IMR-90 (cell line): ENCODE measurements at regions not wholly inside any gene's neighbourhood (a gene's known extent, or its start where the extent isn't known, plus 50 kb on each side); places are given as distances from the start of the nearest gene placed in this dataset.

ENCODE experiments used
- ATAC-seq: fragments of 200-7000 bp; cut with Tn5 transposase; 2 replicates; pipeline ENCODE4 v1.9.1; 2020; ENCODE audit warnings: low read depth, mild to moderate bottlenecking, moderate library complexity
- BruUV-seq: library from RNA; stranded (reverse); fragments of 400-500 nt; replicated peaks from 2 replicates; lab custom pipeline; 2021; lab: Mats Ljungman, UMichigan
- CTCF ChIA-PET: fragments of 300-600 bp; formaldehyde crosslinking; extraction: SDS; loops from one replicate; lab custom pipeline; 2021; ENCODE audit warnings: antibody characterized with exemption; lab: Yijun Ruan, JAX
- POLR2A ChIA-PET: fragments of 300-600 bp; sonication (Branson Sonifier 250); formaldehyde crosslinking; loops from one replicate; lab custom pipeline; 2022; ENCODE audit warnings: antibody characterized with exemption; ENCODE audit not compliant: unreplicated experiment; lab: Charles Lee
- DNase-seq: peaks from one replicate; pipeline ENCODE4 v3.0.0; 2013
- H2AFZ ChIP-seq: replicated peaks from 2 replicates; pipeline ENCODE3; 2013; ENCODE audit warnings: low read length, mild to moderate bottlenecking; ENCODE audit not compliant: poor library complexity
- H2AK5ac ChIP-seq: 2 replicates; pipeline ENCODE4 v1.6.1; 2013; ENCODE audit warnings: low read depth, low read length, inconsistent platforms
- H2AK9ac ChIP-seq: replicated peaks from 2 replicates; pipeline ENCODE3; 2013; ENCODE audit warnings: mild to moderate bottlenecking, low read depth, low read length, moderate library complexity; ENCODE audit not compliant: poor library complexity
- H2BK120ac ChIP-seq: 2 replicates; pipeline ENCODE4 v1.6.1; 2013; ENCODE audit warnings: low read depth, low read length, inconsistent platforms
- H2BK15ac ChIP-seq: 3 replicates; pipeline ENCODE4 v1.6.1; 2013; ENCODE audit warnings: low read depth, low read length, inconsistent platforms
- H2BK20ac ChIP-seq: 2 replicates; pipeline ENCODE4 v1.6.1; 2013; ENCODE audit warnings: low read depth, mild to moderate bottlenecking, inconsistent platforms, low read length, moderate library complexity
- H2BK5ac ChIP-seq: 2 replicates; pipeline ENCODE4 v1.6.1; 2013; ENCODE audit warnings: mild to moderate bottlenecking, low read depth, low read length, inconsistent platforms; ENCODE audit not compliant: poor library complexity, severe bottlenecking
- H3K14ac ChIP-seq: replicated peaks from 2 replicates; pipeline ENCODE4 v1.6.1; 2013; ENCODE audit warnings: low read depth, low read length, inconsistent platforms
- H3K18ac ChIP-seq: 2 replicates; pipeline ENCODE4 v1.6.1; 2013; ENCODE audit warnings: low read depth, low read length, control low read depth
- H3K23ac ChIP-seq: 2 replicates; pipeline ENCODE4 v1.6.1; 2013; ENCODE audit warnings: low read depth, low read length, inconsistent platforms
- H3K27ac ChIP-seq: 2 replicates; pipeline ENCODE4 v1.5.1; 2013; ENCODE audit warnings: mild to moderate bottlenecking, control low read depth, low read length; ENCODE audit not compliant: insufficient read depth
- H3K27me3 ChIP-seq: 2 replicates; pipeline ENCODE4 v1.6.1; 2013; ENCODE audit warnings: low read length; ENCODE audit not compliant: control insufficient read depth, insufficient read depth
- H3K36me3 ChIP-seq: 2 replicates; pipeline ENCODE4 v1.6.1; 2013; ENCODE audit warnings: low read length, mixed read lengths; ENCODE audit not compliant: control insufficient read depth, insufficient read depth
- H3K4ac ChIP-seq: 2 replicates; pipeline ENCODE4 v1.6.1; 2013; ENCODE audit warnings: low read depth, low read length, inconsistent platforms
- H3K4me1 ChIP-seq: 2 replicates; pipeline ENCODE4 v1.6.1; 2013; ENCODE audit warnings: low read length, mixed read lengths; ENCODE audit not compliant: control insufficient read depth, insufficient read depth
- H3K4me2 ChIP-seq: 2 replicates; pipeline ENCODE4 v1.6.1; 2013; ENCODE audit warnings: low read depth, mild to moderate bottlenecking, control low read depth, low read length, moderate library complexity
- H3K4me3 ChIP-seq: 2 replicates; pipeline ENCODE4 v1.5.1; 2013; ENCODE audit warnings: low read depth, mild to moderate bottlenecking, control low read depth, low read length, moderate library complexity; ENCODE audit not compliant: insufficient read depth
- H3K56ac ChIP-seq: 2 replicates; pipeline ENCODE4 v1.6.1; 2013; ENCODE audit warnings: low read length, inconsistent platforms; ENCODE audit not compliant: insufficient read depth; ENCODE audit errors: extremely low read depth
- H3K79me1 ChIP-seq, 2 experiments: 2 replicates each; pipeline ENCODE4 v1.6.1; 2013; ENCODE audit warnings: low read length in 2 of 2, inconsistent platforms in 1 of 2, low read depth in 1 of 2
- H3K9ac ChIP-seq: 2 replicates; pipeline ENCODE4 v1.6.1; 2013; ENCODE audit warnings: low read depth, low read length, control low read depth
- H3K9me1 ChIP-seq: 2 replicates; pipeline ENCODE4 v1.6.1; 2013; ENCODE audit warnings: low read length, inconsistent platforms; ENCODE audit not compliant: insufficient read depth
- H3K9me3 ChIP-seq: 2 replicates; pipeline ENCODE4 v1.6.1; 2013; ENCODE audit warnings: low read length; ENCODE audit not compliant: control insufficient read depth, insufficient read depth
- H4K20me1 ChIP-seq: 2 replicates; pipeline ENCODE4 v1.6.1; 2013; ENCODE audit warnings: low read length, inconsistent platforms; ENCODE audit not compliant: insufficient read depth
- H4K5ac ChIP-seq: 2 replicates; pipeline ENCODE4 v1.6.1; 2013; ENCODE audit warnings: mild to moderate bottlenecking, low read depth, low read length, control low read depth
- H4K8ac ChIP-seq, 2 experiments: 2 replicates each; pipeline ENCODE4 v1.6.1; 2013; ENCODE audit warnings: low read depth in 2 of 2, low read length in 2 of 2, control low read depth in 1 of 2, inconsistent platforms in 1 of 2
- H4K91ac ChIP-seq: 2 replicates; pipeline ENCODE4 v1.6.1; 2013; ENCODE audit warnings: low read depth, low read length, inconsistent platforms; ENCODE audit not compliant: insufficient read depth
- FOS ChIP-seq: fragments of 150-350 bp; IDR thresholded peaks from 2 replicates; pipeline ENCODE4 v1.6.1; 2016; ENCODE audit warnings: low read depth, low read length
- RFX5 ChIP-seq: IDR thresholded peaks from 2 replicates; pipeline ENCODE4 v1.8.0; 2012; ENCODE audit warnings: low read depth, mild to moderate bottlenecking, low read length, moderate library complexity
- WGBS, 2 experiments: methylation state at CpG; one replicate each; pipeline versions ENCODE4 v1.1.5 to v1.1.7; 2013; ENCODE audit warnings: missing lambda C conversion rate in 2 of 2; ENCODE audit not compliant: insufficient read length in 1 of 2; ENCODE audit errors: extremely low coverage in 2 of 2; 5-methylcytosine and 5-hydroxymethylcytosine counted together
- dilution Hi-C: fragments of 300-500 bp; cut with HindIII; formaldehyde crosslinking; loops from one replicate; pipeline ENCODE4 v1.14.3; 2018; ENCODE audit warnings: low sequenced_read_pairs; ENCODE audit not compliant: unreplicated experiment
- in situ Hi-C: fragments of 300-500 bp; cut with MboI; formaldehyde crosslinking; loops from 3 replicates; pipeline ENCODE4 v1.14.3; 2019; ENCODE audit warnings: low sequenced_read_pairs, inconsistent platforms, mixed read lengths
- intact Hi-C: fragments of 100-400 bp; cut with micrococcal nuclease; formaldehyde crosslinking; loops from 2 replicates; pipeline ENCODE4 v1.10.0; 2022
- TF ChIP-seq, protein P1 (sequence below): fragments of 150-350 bp; IDR thresholded peaks from 2 replicates; pipeline ENCODE4 v1.6.1; 2016; ENCODE audit warnings: low read depth, mild to moderate bottlenecking, low read length, moderate library complexity, borderline replicate concordance
- TF ChIP-seq, protein P2 (sequence below): conservative IDR thresholded peaks from 2 replicates; pipeline ENCODE4 v1.5.1; 2012; ENCODE audit warnings: mild to moderate bottlenecking, low read depth, low read length, improper control_type of control experiment

DNA sequence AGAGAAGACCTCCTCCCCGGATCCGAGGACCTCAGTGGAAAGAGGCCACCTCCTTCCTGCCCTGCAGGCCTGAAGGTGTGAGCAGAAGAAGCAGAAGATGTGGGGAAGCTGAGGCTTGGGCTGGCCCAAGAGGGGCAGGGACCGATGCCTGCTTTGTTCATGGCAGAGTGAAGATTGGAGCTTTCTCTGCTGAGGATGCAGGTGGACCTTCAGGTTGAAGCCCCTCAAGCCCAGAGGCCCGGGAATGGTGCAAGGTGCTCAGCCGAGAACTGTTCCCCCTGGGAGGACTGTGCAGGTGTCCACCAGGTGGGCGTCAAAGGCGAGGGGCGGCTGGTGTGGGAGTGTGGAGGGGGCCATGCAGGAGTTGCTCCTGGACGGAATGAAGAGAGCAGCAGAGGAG lies 277.9 kb upstream of the IRX2 start:
- no peak overlapping the region for H2BK5ac ChIP-seq
- no peak overlapping the region for H3K27ac ChIP-seq
- no peak overlapping the region for H3K18ac ChIP-seq
- no peak overlapping the region for H3K4ac ChIP-seq
- H4K20me1 ChIP-seq, result no peaks in the 10 kb centered on the region
- intact Hi-C loops, result no loop called here
- no peak overlapping the region for H3K56ac ChIP-seq
- no peak overlapping the region for H3K14ac ChIP-seq
- peaks cover 44% of the 10 kb centered on the region for H3K9me3 ChIP-seq
- no peak for ATAC-seq
- no peaks in the 10 kb centered on the region for H3K9me1 ChIP-seq
- no peak overlapping the region for H2AFZ ChIP-seq
- no peak overlapping the region for H2BK20ac ChIP-seq
- TF ChIP-seq, protein P1, sequence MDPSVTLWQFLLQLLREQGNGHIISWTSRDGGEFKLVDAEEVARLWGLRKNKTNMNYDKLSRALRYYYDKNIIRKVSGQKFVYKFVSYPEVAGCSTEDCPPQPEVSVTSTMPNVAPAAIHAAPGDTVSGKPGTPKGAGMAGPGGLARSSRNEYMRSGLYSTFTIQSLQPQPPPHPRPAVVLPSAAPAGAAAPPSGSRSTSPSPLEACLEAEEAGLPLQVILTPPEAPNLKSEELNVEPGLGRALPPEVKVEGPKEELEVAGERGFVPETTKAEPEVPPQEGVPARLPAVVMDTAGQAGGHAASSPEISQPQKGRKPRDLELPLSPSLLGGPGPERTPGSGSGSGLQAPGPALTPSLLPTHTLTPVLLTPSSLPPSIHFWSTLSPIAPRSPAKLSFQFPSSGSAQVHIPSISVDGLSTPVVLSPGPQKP, result no peak
- no peak for TF ChIP-seq RFX5
- no peak for TF ChIP-seq FOS
- TF ChIP-seq, protein P2, sequence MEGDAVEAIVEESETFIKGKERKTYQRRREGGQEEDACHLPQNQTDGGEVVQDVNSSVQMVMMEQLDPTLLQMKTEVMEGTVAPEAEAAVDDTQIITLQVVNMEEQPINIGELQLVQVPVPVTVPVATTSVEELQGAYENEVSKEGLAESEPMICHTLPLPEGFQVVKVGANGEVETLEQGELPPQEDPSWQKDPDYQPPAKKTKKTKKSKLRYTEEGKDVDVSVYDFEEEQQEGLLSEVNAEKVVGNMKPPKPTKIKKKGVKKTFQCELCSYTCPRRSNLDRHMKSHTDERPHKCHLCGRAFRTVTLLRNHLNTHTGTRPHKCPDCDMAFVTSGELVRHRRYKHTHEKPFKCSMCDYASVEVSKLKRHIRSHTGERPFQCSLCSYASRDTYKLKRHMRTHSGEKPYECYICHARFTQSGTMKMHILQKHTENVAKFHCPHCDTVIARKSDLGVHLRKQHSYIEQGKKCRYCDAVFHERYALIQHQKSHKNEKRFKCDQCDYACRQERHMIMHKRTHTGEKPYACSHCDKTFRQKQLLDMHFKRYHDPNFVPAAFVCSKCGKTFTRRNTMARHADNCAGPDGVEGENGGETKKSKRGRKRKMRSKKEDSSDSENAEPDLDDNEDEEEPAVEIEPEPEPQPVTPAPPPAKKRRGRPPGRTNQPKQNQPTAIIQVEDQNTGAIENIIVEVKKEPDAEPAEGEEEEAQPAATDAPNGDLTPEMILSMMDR, result no peak
- no peaks in the 10 kb centered on the region for H3K4me1 ChIP-seq
- DNase-seq, result no peak
- H2BK120ac ChIP-seq, result no peak overlapping the region
- H2AK9ac ChIP-seq, result no peak overlapping the region
- H3K79me1 ChIP-seq, result no peaks in the 10 kb centered on the region
- H4K8ac ChIP-seq, result no peak overlapping the region
- H4K91ac ChIP-seq, result no peak overlapping the region
- ChIA-PET CTCF (no interaction called here), POLR2A (no interaction called here)
- dilution Hi-C loops, result no loop called here
- BruUV-seq, result no TSS peak
- no peak overlapping the region for H3K9ac ChIP-seq
- no peaks in the 10 kb centered on the region for H3K36me3 ChIP-seq
- H3K27me3 ChIP-seq, result no peaks in the 10 kb centered on the region
- 80% methylated on average over 3 of the region's 9 CpGs; no CpG with 5 or more reads in 1 of the 2 experiments for WGBS, 2 experiments
- no peak overlapping the region for H4K5ac ChIP-seq
- in situ Hi-C loops, result no loop called here
- H3K23ac ChIP-seq, result no peak overlapping the region
- H2BK15ac ChIP-seq, result no peak overlapping the region
- no peak overlapping the region for H3K4me2 ChIP-seq
- no peak overlapping the region for H3K4me3 ChIP-seq
- no peak overlapping the region for H2AK5ac ChIP-seq
